T-helper 2 cell treated with Interferon-gamma antibody and Interleukin-4, amounts not matched to agents 5 μg/mL and 100 μg/mL, for 36 hours (primary cell): ENCODE measurements at regions not wholly inside any gene's neighbourhood (a gene's known extent, or its start where the extent isn't known, plus 50 kb on each side); places are given as distances from the start of the nearest gene placed in this dataset.

Experiments used
- DNase-seq: peaks from one replicate; pipeline ENCODE4 v3.0.0; 2021; ENCODE audit warnings: low spot score
- H3K27ac Mint-ChIP-seq: one replicate; pipeline ENCODE4 v1.8.0; 2021; ENCODE audit warnings: mild to moderate bottlenecking, mixed read lengths
- H3K27me3 Mint-ChIP-seq: one replicate; pipeline ENCODE4 v1.8.0; 2021; ENCODE audit warnings: low read depth, mixed read lengths
- H3K36me3 Mint-ChIP-seq: one replicate; pipeline ENCODE4 v1.8.0; 2021; ENCODE audit warnings: low read depth, mixed read lengths
- H3K4me1 Mint-ChIP-seq: one replicate; pipeline ENCODE4 v1.8.0; 2021; ENCODE audit warnings: low read depth, mixed read lengths
- H3K4me3 Mint-ChIP-seq: one replicate; pipeline ENCODE4 v1.8.0; 2022; ENCODE audit warnings: mild to moderate bottlenecking, moderate library complexity, mixed read lengths
- H3K9me3 Mint-ChIP-seq: one replicate; pipeline ENCODE4 v1.8.0; 2021; ENCODE audit warnings: mixed read lengths

GRCh38 chr2:34848132-34848531, 1249.0 kb upstream of the FAM98A start:
- Mint-ChIP-seq H3K4me1 (no peaks in the 10 kb centered on the region), H3K27me3 (no peaks in the 10 kb centered on the region), H3K27ac (no peak overlapping the region), H3K9me3 (peaks cover 16% of the 10 kb centered on the region), H3K4me3 (no peak overlapping the region), H3K36me3 (no peaks in the 10 kb centered on the region)
- DNase-seq: no peak

GRCh38 chr2:34844629-34845028, 1245.5 kb upstream of the FAM98A start:
- peaks cover 11% of the 10 kb centered on the region for H3K9me3 Mint-ChIP-seq
- no peaks in the 10 kb centered on the region for H3K27me3 Mint-ChIP-seq
- no peak overlapping the region for H3K27ac Mint-ChIP-seq
- no peak overlapping the region for H3K4me3 Mint-ChIP-seq
- no peak for DNase-seq
- no peaks in the 10 kb centered on the region for H3K4me1 Mint-ChIP-seq
- H3K36me3 Mint-ChIP-seq: no peaks in the 10 kb centered on the region

- DNase-seq: no peak
- H3K4me1 Mint-ChIP-seq: no peaks in the 10 kb centered on the region
- H3K27ac Mint-ChIP-seq: no peak overlapping the region
- H3K9me3 Mint-ChIP-seq: peaks cover 27% of the 10 kb centered on the region
- no peaks in the 10 kb centered on the region for H3K36me3 Mint-ChIP-seq
- no peaks in the 10 kb centered on the region for H3K27me3 Mint-ChIP-seq
- H3K4me3 Mint-ChIP-seq: no peak overlapping the region
These were observed 1239.3 kb upstream of the FAM98A start for GRCh38 chr2:34838408-34838807.

- no peaks in the 10 kb centered on the region for H3K27me3 Mint-ChIP-seq
- H3K9me3 Mint-ChIP-seq: peaks cover 37% of the 10 kb centered on the region
- DNase-seq: no peak
- H3K4me3 Mint-ChIP-seq: no peak overlapping the region
- H3K36me3 Mint-ChIP-seq: no peaks in the 10 kb centered on the region
- no peaks in the 10 kb centered on the region for H3K4me1 Mint-ChIP-seq
- H3K27ac Mint-ChIP-seq: no peak overlapping the region
These were observed 1237.3 kb upstream of the FAM98A start for GRCh38 chr2:34836361-34836760.

GRCh38 chr2:34831096-34831495, 1232.0 kb upstream of the FAM98A start:
- Mint-ChIP-seq H3K9me3 (peaks cover 33% of the 10 kb centered on the region), H3K4me1 (no peaks in the 10 kb centered on the region), H3K27me3 (no peaks in the 10 kb centered on the region), H3K36me3 (no peaks in the 10 kb centered on the region), H3K4me3 (no peak overlapping the region), H3K27ac (no peak overlapping the region)
- no peak for DNase-seq

GRCh38 chr2:34828481-34828880, 1229.4 kb upstream of the FAM98A start:
- Mint-ChIP-seq H3K36me3 (no peaks in the 10 kb centered on the region), H3K4me1 (no peaks in the 10 kb centered on the region), H3K9me3 (peaks cover 32% of the 10 kb centered on the region), H3K27me3 (no peaks in the 10 kb centered on the region), H3K4me3 (no peak overlapping the region), H3K27ac (no peak overlapping the region)
- no peak for DNase-seq

- Mint-ChIP-seq H3K4me3 (no peak overlapping the region), H3K27ac (no peak overlapping the region), H3K36me3 (no peaks in the 10 kb centered on the region), H3K27me3 (no peaks in the 10 kb centered on the region), H3K4me1 (no peaks in the 10 kb centered on the region), H3K9me3 (peaks cover 29% of the 10 kb centered on the region)
- DNase-seq: no peak
These were observed 1228.3 kb upstream of the FAM98A start for GRCh38 chr2:34827398-34827797.

GRCh38 chr2:34825686-34826085, 1226.6 kb upstream of the FAM98A start:
- Mint-ChIP-seq H3K4me1 (no peaks in the 10 kb centered on the region), H3K36me3 (no peaks in the 10 kb centered on the region), H3K27me3 (no peaks in the 10 kb centered on the region), H3K9me3 (peaks cover 29% of the 10 kb centered on the region), H3K4me3 (no peak overlapping the region), H3K27ac (no peak overlapping the region)
- DNase-seq: no peak

- DNase-seq: no peak
- Mint-ChIP-seq H3K9me3 (peaks cover 25% of the 10 kb centered on the region), H3K4me3 (no peak overlapping the region), H3K36me3 (no peaks in the 10 kb centered on the region), H3K27ac (no peak overlapping the region), H3K27me3 (no peaks in the 10 kb centered on the region), H3K4me1 (no peaks in the 10 kb centered on the region)
These were observed 1223.5 kb upstream of the FAM98A start for GRCh38 chr2:34822616-34823015.

- Mint-ChIP-seq H3K4me3 (no peak overlapping the region), H3K27me3 (no peaks in the 10 kb centered on the region), H3K4me1 (no peaks in the 10 kb centered on the region), H3K9me3 (peaks cover 5% of the 10 kb centered on the region), H3K27ac (no peak overlapping the region), H3K36me3 (no peaks in the 10 kb centered on the region)
- DNase-seq: no peak
These were observed 1216.1 kb upstream of the FAM98A start for GRCh38 chr2:34815052-34815741.

GRCh38 chr2:34810456-34810855, 1211.4 kb upstream of the FAM98A start:
- H3K4me1 Mint-ChIP-seq: no peaks in the 10 kb centered on the region
- no peaks in the 10 kb centered on the region for H3K27me3 Mint-ChIP-seq
- no peaks in the 10 kb centered on the region for H3K36me3 Mint-ChIP-seq
- no peak overlapping the region for H3K27ac Mint-ChIP-seq
- DNase-seq: no peak
- H3K9me3 Mint-ChIP-seq: no peaks in the 10 kb centered on the region
- no peak overlapping the region for H3K4me3 Mint-ChIP-seq

- H3K4me3 Mint-ChIP-seq: no peak overlapping the region
- no peaks in the 10 kb centered on the region for H3K4me1 Mint-ChIP-seq
- H3K36me3 Mint-ChIP-seq: no peaks in the 10 kb centered on the region
- no peaks in the 10 kb centered on the region for H3K9me3 Mint-ChIP-seq
- no peak overlapping the region for H3K27ac Mint-ChIP-seq
- no peak for DNase-seq
- no peaks in the 10 kb centered on the region for H3K27me3 Mint-ChIP-seq
These were observed 1209.3 kb upstream of the FAM98A start for GRCh38 chr2:34808426-34808825.

GRCh38 chr2:34806891-34807290, 1207.8 kb upstream of the FAM98A start:
- DNase-seq: no peak
- no peaks in the 10 kb centered on the region for H3K27me3 Mint-ChIP-seq
- H3K4me3 Mint-ChIP-seq: no peak overlapping the region
- no peaks in the 10 kb centered on the region for H3K36me3 Mint-ChIP-seq
- H3K4me1 Mint-ChIP-seq: no peaks in the 10 kb centered on the region
- H3K27ac Mint-ChIP-seq: no peak overlapping the region
- H3K9me3 Mint-ChIP-seq: no peaks in the 10 kb centered on the region

- H3K4me1 Mint-ChIP-seq: no peaks in the 10 kb centered on the region
- H3K27me3 Mint-ChIP-seq: no peaks in the 10 kb centered on the region
- H3K36me3 Mint-ChIP-seq: no peaks in the 10 kb centered on the region
- no peaks in the 10 kb centered on the region for H3K9me3 Mint-ChIP-seq
- DNase-seq: no peak
- H3K4me3 Mint-ChIP-seq: no peak overlapping the region
- no peak overlapping the region for H3K27ac Mint-ChIP-seq
These were observed 1207.3 kb upstream of the FAM98A start for GRCh38 chr2:34806396-34806795.

GRCh38 chr2:34799556-34799955, 1200.5 kb upstream of the FAM98A start:
- H3K36me3 Mint-ChIP-seq: no peaks in the 10 kb centered on the region
- no peak for DNase-seq
- H3K4me3 Mint-ChIP-seq: no peak overlapping the region
- no peaks in the 10 kb centered on the region for H3K4me1 Mint-ChIP-seq
- no peaks in the 10 kb centered on the region for H3K27me3 Mint-ChIP-seq
- H3K27ac Mint-ChIP-seq: no peak overlapping the region
- H3K9me3 Mint-ChIP-seq: no peaks in the 10 kb centered on the region
